SK-N-SH (cell line): ENCODE measurements at regions not wholly inside any gene's neighbourhood (a gene's known extent, or its start where the extent isn't known, plus 50 kb on each side); places are given as distances from the start of the nearest gene placed in this dataset.
A peak's percentile ranks its signal among the peaks of the same experiment; 100 is the strongest.

Experiments used
- CTCF ChIA-PET: fragments of 300-600, 350-600 bp; formaldehyde crosslinking; extraction: SDS; loops from one replicate; lab custom pipeline; 2021; lab: Yijun Ruan, JAX
- POLR2A ChIA-PET: fragments of 350-600 bp; sonication (Branson Sonifier 250); formaldehyde crosslinking; extraction: SDS; loops from one replicate; lab custom pipeline; 2020; ENCODE audit warnings: antibody characterized with exemption, inconsistent platforms; lab: Yijun Ruan, JAX
- DNase-seq: peaks from one replicate; pipeline ENCODE4 v3.0.0; 2012
- H2AFZ ChIP-seq: fragments of 200-600 bp; sonication (generic); 2 replicates; pipeline ENCODE4 v1.8.1; 2016; ENCODE audit warnings: antibody characterized with exemption, mild to moderate bottlenecking, low read depth
- H3F3A ChIP-seq: fragments of 200-600 bp; sonication (generic); replicated peaks from 2 replicates; pipeline ENCODE3; 2016; ENCODE audit warnings: antibody characterized with exemption, mild to moderate bottlenecking; ENCODE audit not compliant: insufficient read depth
- H3K27ac ChIP-seq, 2 experiments: fragments of 200-500 bp in 1 of 2; fragments of 200-600 bp in 1 of 2; sonication (Bioruptor generic) in 1 of 2; sonication (generic), shearing (Covaris generic) in 1 of 2; 2 replicates each; pipeline versions ENCODE4 v1.5.1 to v1.6.1; 2014 to 2016; ENCODE audit warnings: low read depth in 2 of 2, inconsistent platforms in 1 of 2, low read length in 1 of 2, mild to moderate bottlenecking in 1 of 2, mixed read lengths in 1 of 2
- H3K27me3 ChIP-seq: fragments of 200-600 bp; sonication (generic), shearing (Covaris generic); 2 replicates; pipeline ENCODE4 v1.6.1; 2016; ENCODE audit warnings: mixed run types; ENCODE audit not compliant: insufficient read depth
- H3K36me3 ChIP-seq, 2 experiments: fragments of 200-500 bp in 1 of 2; fragments of 200-600 bp in 1 of 2; sonication (Bioruptor generic) in 1 of 2; sonication (generic) in 1 of 2; replicated peaks in 1 of 2; 2 replicates each; pipeline versions ENCODE3 to v1.5.1; 2014 to 2016; ENCODE audit warnings: low read length in 1 of 2, mild to moderate bottlenecking in 1 of 2; ENCODE audit not compliant: insufficient read depth in 2 of 2, control insufficient read depth in 1 of 2
- H3K4me1 ChIP-seq, 2 experiments: fragments of 200-500 bp in 1 of 2; fragments of 200-600 bp in 1 of 2; sonication (Bioruptor generic) in 1 of 2; sonication (generic), shearing (Covaris generic) in 1 of 2; 2 replicates each; pipeline versions ENCODE4 v1.5.1 to v1.6.1; 2014 to 2016; ENCODE audit warnings: low read depth in 1 of 2, low read length in 1 of 2, mixed run types in 1 of 2; ENCODE audit not compliant: insufficient read depth in 2 of 2, control insufficient read depth in 1 of 2
- H3K4me2 ChIP-seq: fragments of 200-600 bp; sonication (generic), shearing (Covaris generic); 2 replicates; pipeline ENCODE4 v1.6.1; 2017; ENCODE audit warnings: mixed run types
- H3K4me3 ChIP-seq, 2 experiments: fragments of 200-500 bp in 1 of 2; fragments of 200-600 bp in 1 of 2; sonication (Bioruptor generic) in 1 of 2; sonication (generic), shearing (Covaris generic) in 1 of 2; 2 replicates each; pipeline versions ENCODE4 v1.5.1 to v1.8.1; 2014 to 2016; ENCODE audit warnings: low read depth in 2 of 2, inconsistent platforms in 1 of 2, low read length in 1 of 2, mild to moderate bottlenecking in 1 of 2, mixed read lengths in 1 of 2, moderate library complexity in 1 of 2
- H3K79me2 ChIP-seq: fragments of 200-600 bp; sonication (generic); 2 replicates; pipeline ENCODE4 v1.8.1; 2017; ENCODE audit warnings: mild to moderate bottlenecking; ENCODE audit not compliant: insufficient read depth
- H3K9ac ChIP-seq: fragments of 200-600 bp; sonication (generic); 2 replicates; pipeline ENCODE4 v1.6.1; 2017; ENCODE audit warnings: mixed run types
- H3K9me2 ChIP-seq: fragments of 200-600 bp; sonication (generic); 2 replicates; pipeline ENCODE4 v1.6.1; 2017; ENCODE audit warnings: mixed run types
- H3K9me3 ChIP-seq: fragments of 200-600 bp; sonication (generic); 2 replicates; pipeline ENCODE4 v1.6.1; 2017; ENCODE audit warnings: mixed run types, mild to moderate bottlenecking, moderate library complexity
- H4K20me1 ChIP-seq: fragments of 200-600 bp; sonication (generic); 2 replicates; pipeline ENCODE4 v1.6.1; 2017; ENCODE audit warnings: mild to moderate bottlenecking, mixed run types; ENCODE audit not compliant: insufficient read depth
- EP300 ChIP-seq, 2 experiments: IDR thresholded peaks; 2 replicates each; pipeline versions ENCODE4 v1.4.0 to v1.6.1; 2012; ENCODE audit warnings: borderline replicate concordance in 1 of 2, low read depth in 1 of 2, low read length in 1 of 2
- FOXJ3 ChIP-seq: sonication (generic); formaldehyde crosslinking; IDR thresholded peaks from 2 replicates; pipeline ENCODE4 v1.5.1; 2020; ENCODE audit warnings: mild to moderate bottlenecking, missing genetic modification reagents
- GATA2 ChIP-seq: sonication (generic); formaldehyde crosslinking; IDR thresholded peaks from 2 replicates; pipeline ENCODE4 v1.5.0; 2020; ENCODE audit warnings: mild to moderate bottlenecking, missing genetic modification reagents
- POLR2AphosphoS5 ChIP-seq: IDR thresholded peaks from 2 replicates; pipeline ENCODE4 v1.6.1; 2012; ENCODE audit warnings: low read depth, low read length
- RCOR1 ChIP-seq: fragments of 150-350 bp; IDR thresholded peaks from 2 replicates; pipeline ENCODE4 v1.6.1; 2017; ENCODE audit warnings: antibody characterized with exemption, low read length
- YY1 ChIP-seq: IDR thresholded peaks from 2 replicates; pipeline ENCODE4 v1.4.0; 2012; ENCODE audit warnings: low read depth, mild to moderate bottlenecking
- WGBS: methylation state at CpG from one replicate; pipeline ENCODE4 v1.1.6; 2017; ENCODE audit warnings: low lambda C conversion rate; 5-methylcytosine and 5-hydroxymethylcytosine counted together
- TF ChIP-seq, protein P1 (sequence below): IDR thresholded peaks from 2 replicates; pipeline ENCODE4 v1.4.0; 2012; ENCODE audit warnings: low read depth
- TF ChIP-seq, protein P2 (sequence below): IDR thresholded peaks from 2 replicates; pipeline ENCODE4; 2012

GRCh38 chr13:47418206-47418920, 521.5 kb upstream of the HTR2A start:
- Histone ChIP-seq H3K9ac (no peak overlapping the region), H4K20me1 (no peaks in the 10 kb centered on the region), H3K4me1 (no peaks in the 10 kb centered on the region), H3K79me2 (no peaks in the 10 kb centered on the region), H3K36me3 (no peaks in the 10 kb centered on the region), H3K27ac (no peak overlapping the region), H3K9me3 (no peaks in the 10 kb centered on the region), H3K27me3 (no peaks in the 10 kb centered on the region), H3K9me2 (no peaks in the 10 kb centered on the region), H3F3A (no peaks in the 10 kb centered on the region), H2AFZ (no peak overlapping the region), H3K4me3 (no peak overlapping the region), H3K4me2 (no peak overlapping the region)
- WGBS: 41% methylated on average over 3 of the region's 3 CpGs
- POLR2A ChIA-PET: no interaction called here
- CTCF ChIA-PET: interaction anchor here (1.1 kb wide), 1 partner anchor 9 kb away, joined by 3 read pairs; no protein-coding TSS in a partner anchor
- TF ChIP-seq YY1 (no peak), EP300 (IDR thresholded peaks at IDR 0.05; ENCODE audit: borderline replicate concordance in 1 of 2, low read depth in 1 of 2, low read length in 1 of 2) (peak in 1 of 2 experiments; percentile 37; a peak in 1 of 4 replicates)
- DNase-seq: no peak

DNA sequence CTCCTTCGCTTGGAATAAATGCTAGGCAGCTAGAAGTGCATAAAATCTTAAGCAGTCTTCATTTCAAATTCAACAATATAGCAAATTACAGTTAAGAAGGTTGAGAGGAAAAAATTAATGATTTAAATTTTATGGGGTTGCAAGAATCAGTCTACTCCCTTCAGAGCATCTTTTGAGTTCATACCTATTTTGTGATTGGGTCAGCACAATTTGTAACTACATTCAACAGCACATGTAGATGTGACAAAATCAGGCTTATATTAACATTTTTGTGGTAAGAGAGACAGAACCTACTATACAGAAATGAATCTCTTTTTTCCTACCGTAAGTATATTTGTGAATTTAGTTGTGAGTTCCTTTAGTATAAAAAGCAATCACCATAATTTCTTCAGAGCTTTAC, 520.6 kb upstream of the HTR2A start:
- no peaks in the 10 kb centered on the region for H4K20me1 ChIP-seq
- ChIA-PET POLR2A (no interaction called here), CTCF (interaction anchor here (1.1 kb wide), 1 partner anchor 10 kb away, joined by 3 read pairs; no protein-coding TSS in a partner anchor)
- H3K4me3 ChIP-seq: no peak overlapping the region
- H3K4me1 ChIP-seq: no peaks in the 10 kb centered on the region
- H2AFZ ChIP-seq: no peak overlapping the region
- H3K79me2 ChIP-seq: no peaks in the 10 kb centered on the region
- no peaks in the 10 kb centered on the region for H3F3A ChIP-seq
- H3K27me3 ChIP-seq: no peaks in the 10 kb centered on the region
- no peaks in the 10 kb centered on the region for H3K9me3 ChIP-seq
- no peak overlapping the region for H3K27ac ChIP-seq
- H3K4me2 ChIP-seq: no peak overlapping the region
- no peaks in the 10 kb centered on the region for H3K36me3 ChIP-seq
- no peaks in the 10 kb centered on the region for H3K9me2 ChIP-seq
- no peak for DNase-seq
- no peak overlapping the region for H3K9ac ChIP-seq
- TF ChIP-seq EP300 (IDR thresholded peaks at IDR 0.05; ENCODE audit: borderline replicate concordance in 1 of 2, low read depth in 1 of 2, low read length in 1 of 2): no peak
- TF ChIP-seq, protein P1, sequence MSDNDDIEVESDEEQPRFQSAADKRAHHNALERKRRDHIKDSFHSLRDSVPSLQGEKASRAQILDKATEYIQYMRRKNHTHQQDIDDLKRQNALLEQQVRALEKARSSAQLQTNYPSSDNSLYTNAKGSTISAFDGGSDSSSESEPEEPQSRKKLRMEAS: no peak
- WGBS: 65% methylated on average over 2 of the region's 2 CpGs

- H3K9ac ChIP-seq: no peak overlapping the region
- no peaks in the 10 kb centered on the region for H3K79me2 ChIP-seq
- no peaks in the 10 kb centered on the region for H3K27me3 ChIP-seq
- no peak overlapping the region for H3K4me2 ChIP-seq
- H3K9me3 ChIP-seq: no peaks in the 10 kb centered on the region
- H2AFZ ChIP-seq: no peak overlapping the region
- H4K20me1 ChIP-seq: no peaks in the 10 kb centered on the region
- 61% methylated on average over 4 of the region's 4 CpGs for WGBS
- H3K27ac ChIP-seq: no peak overlapping the region
- no peaks in the 10 kb centered on the region for H3F3A ChIP-seq
- H3K4me1 ChIP-seq: no peaks in the 10 kb centered on the region
- no peak overlapping the region for H3K4me3 ChIP-seq
- DNase-seq: no peak
- H3K36me3 ChIP-seq: no peaks in the 10 kb centered on the region
- TF ChIP-seq, protein P2, sequence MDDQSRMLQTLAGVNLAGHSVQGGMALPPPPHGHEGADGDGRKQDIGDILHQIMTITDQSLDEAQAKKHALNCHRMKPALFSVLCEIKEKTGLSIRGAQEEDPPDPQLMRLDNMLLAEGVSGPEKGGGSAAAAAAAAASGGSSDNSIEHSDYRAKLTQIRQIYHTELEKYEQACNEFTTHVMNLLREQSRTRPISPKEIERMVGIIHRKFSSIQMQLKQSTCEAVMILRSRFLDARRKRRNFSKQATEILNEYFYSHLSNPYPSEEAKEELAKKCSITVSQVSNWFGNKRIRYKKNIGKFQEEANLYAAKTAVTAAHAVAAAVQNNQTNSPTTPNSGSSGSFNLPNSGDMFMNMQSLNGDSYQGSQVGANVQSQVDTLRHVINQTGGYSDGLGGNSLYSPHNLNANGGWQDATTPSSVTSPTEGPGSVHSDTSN: no peak
- TF ChIP-seq POLR2AphosphoS5 (no peak), GATA2 (no peak), RCOR1 (no peak), FOXJ3 (no peak), EP300 (IDR thresholded peaks at IDR 0.05; ENCODE audit: borderline replicate concordance in 1 of 2, low read depth in 1 of 2, low read length in 1 of 2) (no peak)
- TF ChIP-seq, protein P1: no peak
- TF ChIP-seq, all 33 proteins: peak for 0
- POLR2A ChIA-PET: no interaction called here
- no peaks in the 10 kb centered on the region for H3K9me2 ChIP-seq
- CTCF ChIA-PET: no interaction called here
Observed at GRCh38 chr13:47415048-47415447, 518.2 kb upstream of the HTR2A start.
